Neural cell (in vitro differentiated cells): ENCODE measurements at regions not wholly inside any gene's neighbourhood (a gene's known extent, or its start where the extent isn't known, plus 50 kb on each side); places are given as distances from the start of the nearest gene placed in this dataset.

Source experiments
- EP300 ChIP-seq: fragments of 450-650 bp; conservative IDR thresholded peaks from 2 replicates; pipeline ENCODE4 v1.6.1; 2014; ENCODE audit warnings: antibody characterized with exemption, mild to moderate bottlenecking, moderate library complexity; ENCODE audit not compliant: poor library complexity, severe bottlenecking
- EZH2 ChIP-seq: fragments of 200-600, 300-800 bp; shearing (Covaris generic), sonication (generic); IDR thresholded peaks from 2 replicates; pipeline ENCODE4 v1.6.1; 2014; ENCODE audit warnings: antibody characterized with exemption, low read length, borderline replicate concordance, mild to moderate bottlenecking; ENCODE audit not compliant: insufficient read depth, poor library complexity, severe bottlenecking
- MXI1 ChIP-seq: fragments of 450-650 bp; conservative IDR thresholded peaks from 2 replicates; pipeline ENCODE4 v1.6.1; 2014; ENCODE audit warnings: antibody characterized with exemption, mild to moderate bottlenecking; ENCODE audit not compliant: poor library complexity, severe bottlenecking
- POLR2AphosphoS5 ChIP-seq: IDR thresholded peaks from 2 replicates; pipeline ENCODE4 v1.6.1; 2012
- SMC3 ChIP-seq: fragments of 450-650 bp; conservative IDR thresholded peaks from 2 replicates; pipeline ENCODE4 v1.6.1; 2014; ENCODE audit warnings: antibody characterized with exemption, mild to moderate bottlenecking, moderate library complexity; ENCODE audit not compliant: poor library complexity
- TAF1 ChIP-seq: IDR thresholded peaks from 2 replicates; pipeline ENCODE4 v1.6.1; 2012; ENCODE audit warnings: low read depth
- TF ChIP-seq, protein P1 (sequence below): fragments of 450-650 bp; IDR thresholded peaks from 2 replicates; pipeline ENCODE4 v1.5.1; 2014; ENCODE audit warnings: antibody characterized with exemption, mild to moderate bottlenecking, moderate library complexity; ENCODE audit not compliant: poor library complexity, severe bottlenecking

GRCh38 chr11:29127461-29127860 lies 889.4 kb downstream of the KCNA4 start:
- TF ChIP-seq MXI1 (no peak), EZH2 (no peak), TAF1 (no peak), POLR2AphosphoS5 (no peak), EP300 (no peak), SMC3 (no peak)
- TF ChIP-seq, protein P1, sequence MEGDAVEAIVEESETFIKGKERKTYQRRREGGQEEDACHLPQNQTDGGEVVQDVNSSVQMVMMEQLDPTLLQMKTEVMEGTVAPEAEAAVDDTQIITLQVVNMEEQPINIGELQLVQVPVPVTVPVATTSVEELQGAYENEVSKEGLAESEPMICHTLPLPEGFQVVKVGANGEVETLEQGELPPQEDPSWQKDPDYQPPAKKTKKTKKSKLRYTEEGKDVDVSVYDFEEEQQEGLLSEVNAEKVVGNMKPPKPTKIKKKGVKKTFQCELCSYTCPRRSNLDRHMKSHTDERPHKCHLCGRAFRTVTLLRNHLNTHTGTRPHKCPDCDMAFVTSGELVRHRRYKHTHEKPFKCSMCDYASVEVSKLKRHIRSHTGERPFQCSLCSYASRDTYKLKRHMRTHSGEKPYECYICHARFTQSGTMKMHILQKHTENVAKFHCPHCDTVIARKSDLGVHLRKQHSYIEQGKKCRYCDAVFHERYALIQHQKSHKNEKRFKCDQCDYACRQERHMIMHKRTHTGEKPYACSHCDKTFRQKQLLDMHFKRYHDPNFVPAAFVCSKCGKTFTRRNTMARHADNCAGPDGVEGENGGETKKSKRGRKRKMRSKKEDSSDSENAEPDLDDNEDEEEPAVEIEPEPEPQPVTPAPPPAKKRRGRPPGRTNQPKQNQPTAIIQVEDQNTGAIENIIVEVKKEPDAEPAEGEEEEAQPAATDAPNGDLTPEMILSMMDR = no peak
